ENCODE measurements at regions not wholly inside any gene's neighbourhood (a gene's known extent, or its start where the extent isn't known, plus 50 kb on each side); places are given as distances from the start of the nearest gene placed in this dataset.

- Histone ChIP-seq H3K9me3 (ENCODE audit: control insufficient read depth, insufficient read depth, low read length) (no peaks in the 10 kb centered on the region), H3K79me1 (ENCODE audit: low read depth in 1 of 2, low read length in 2 of 2) (no peaks in the 10 kb centered on the region), H3K9ac (ENCODE audit: low read depth, low read length) (no peak overlapping the region), H2AK5ac (ENCODE audit: low read depth, low read length) (no peak overlapping the region), H3K9me1 (ENCODE audit: insufficient read depth, low read length) (no peaks in the 10 kb centered on the region), H4K5ac (ENCODE audit: low read depth, low read length) (no peak overlapping the region), H3K4ac (ENCODE audit: low read depth, low read length) (no peak overlapping the region), H2AFZ (replicated peaks; ENCODE audit: low read length, poor library complexity) (no peak overlapping the region), H3K14ac (replicated peaks; ENCODE audit: low read depth, low read length) (no peak overlapping the region), H3K27ac (ENCODE audit: insufficient read depth, low read length) (no peak overlapping the region), H2BK120ac (ENCODE audit: low read depth, low read length) (no peak overlapping the region), H3K4me3 (ENCODE audit: insufficient read depth, low read depth, low read length) (no peak overlapping the region), H4K20me1 (ENCODE audit: insufficient read depth, low read length) (no peaks in the 10 kb centered on the region), H3K23ac (ENCODE audit: low read depth, low read length) (no peak overlapping the region), H3K56ac (ENCODE audit: extremely low read depth, insufficient read depth, low read length) (no peak overlapping the region), H3K4me2 (ENCODE audit: low read depth, low read length) (no peak overlapping the region), H4K8ac (ENCODE audit: low read depth in 2 of 2, low read length in 2 of 2) (no peak overlapping the region), H2BK20ac (ENCODE audit: low read depth, low read length) (no peak overlapping the region), H3K27me3 (ENCODE audit: control insufficient read depth, insufficient read depth, low read length) (no peaks in the 10 kb centered on the region), H3K4me1 (ENCODE audit: control insufficient read depth, insufficient read depth, low read length) (no peaks in the 10 kb centered on the region), H2AK9ac (replicated peaks; ENCODE audit: low read depth, low read length, poor library complexity) (no peak overlapping the region), H4K91ac (ENCODE audit: insufficient read depth, low read depth, low read length) (no peak overlapping the region), H3K36me3 (ENCODE audit: control insufficient read depth, insufficient read depth, low read length) (no peaks in the 10 kb centered on the region), H3K18ac (ENCODE audit: low read depth, low read length) (no peak overlapping the region), H2BK15ac (ENCODE audit: low read depth, low read length) (no peak overlapping the region), H2BK5ac (ENCODE audit: low read depth, low read length, poor library complexity, severe bottlenecking) (no peak overlapping the region)
- BruUV-seq (replicated peaks) = no TSS peak
- ChIA-PET POLR2A (ENCODE audit: unreplicated experiment) (no interaction called here), CTCF (no interaction called here)
- ATAC-seq (ENCODE audit: low read depth) (no peak), DNase-seq (no peak)
- dilution Hi-C loops (cut with HindIII; ENCODE audit: low sequenced_read_pairs, unreplicated experiment) (no loop called here), in situ Hi-C loops (cut with MboI; ENCODE audit: low sequenced_read_pairs) (no loop called here), intact Hi-C loops (cut with micrococcal nuclease) (no loop called here)
- WGBS, 2 experiments (ENCODE audit: extremely low coverage in 2 of 2, insufficient read length in 1 of 2) = no CpG with 5 or more reads among the region's 2 CpGs
- TF ChIP-seq RAD21 (IDR thresholded peaks at IDR 0.05; ENCODE audit: low read length) (no peak), FOS (IDR thresholded peaks at IDR 0.05; ENCODE audit: low read depth, low read length) (no peak), CHD1 (IDR thresholded peaks at IDR 0.05; ENCODE audit: low read depth, low read length) (no peak), USF2 (IDR thresholded peaks at IDR 0.05; ENCODE audit: low read depth, low read length) (no peak), MAFK (IDR thresholded peaks at IDR 0.05; ENCODE audit: low read depth, low read length) (no peak), POLR2A (IDR thresholded peaks at IDR 0.05; ENCODE audit: low read depth, low read length) (no peak), BHLHE40 (IDR thresholded peaks at IDR 0.05; ENCODE audit: low read depth, low read length) (no peak)
- TF ChIP-seq, protein P1, sequence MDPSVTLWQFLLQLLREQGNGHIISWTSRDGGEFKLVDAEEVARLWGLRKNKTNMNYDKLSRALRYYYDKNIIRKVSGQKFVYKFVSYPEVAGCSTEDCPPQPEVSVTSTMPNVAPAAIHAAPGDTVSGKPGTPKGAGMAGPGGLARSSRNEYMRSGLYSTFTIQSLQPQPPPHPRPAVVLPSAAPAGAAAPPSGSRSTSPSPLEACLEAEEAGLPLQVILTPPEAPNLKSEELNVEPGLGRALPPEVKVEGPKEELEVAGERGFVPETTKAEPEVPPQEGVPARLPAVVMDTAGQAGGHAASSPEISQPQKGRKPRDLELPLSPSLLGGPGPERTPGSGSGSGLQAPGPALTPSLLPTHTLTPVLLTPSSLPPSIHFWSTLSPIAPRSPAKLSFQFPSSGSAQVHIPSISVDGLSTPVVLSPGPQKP (IDR thresholded peaks at IDR 0.05; ENCODE audit: borderline replicate concordance, low read depth, low read length) = no peak
- TF ChIP-seq, protein P2, sequence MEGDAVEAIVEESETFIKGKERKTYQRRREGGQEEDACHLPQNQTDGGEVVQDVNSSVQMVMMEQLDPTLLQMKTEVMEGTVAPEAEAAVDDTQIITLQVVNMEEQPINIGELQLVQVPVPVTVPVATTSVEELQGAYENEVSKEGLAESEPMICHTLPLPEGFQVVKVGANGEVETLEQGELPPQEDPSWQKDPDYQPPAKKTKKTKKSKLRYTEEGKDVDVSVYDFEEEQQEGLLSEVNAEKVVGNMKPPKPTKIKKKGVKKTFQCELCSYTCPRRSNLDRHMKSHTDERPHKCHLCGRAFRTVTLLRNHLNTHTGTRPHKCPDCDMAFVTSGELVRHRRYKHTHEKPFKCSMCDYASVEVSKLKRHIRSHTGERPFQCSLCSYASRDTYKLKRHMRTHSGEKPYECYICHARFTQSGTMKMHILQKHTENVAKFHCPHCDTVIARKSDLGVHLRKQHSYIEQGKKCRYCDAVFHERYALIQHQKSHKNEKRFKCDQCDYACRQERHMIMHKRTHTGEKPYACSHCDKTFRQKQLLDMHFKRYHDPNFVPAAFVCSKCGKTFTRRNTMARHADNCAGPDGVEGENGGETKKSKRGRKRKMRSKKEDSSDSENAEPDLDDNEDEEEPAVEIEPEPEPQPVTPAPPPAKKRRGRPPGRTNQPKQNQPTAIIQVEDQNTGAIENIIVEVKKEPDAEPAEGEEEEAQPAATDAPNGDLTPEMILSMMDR (conservative IDR thresholded peaks at IDR 0.05; ENCODE audit: low read depth, low read length) = no peak
These were observed 545.6 kb downstream of the BMP2 start for GRCh38 chr20:7313047-7313446.
